Anterior cingulate cortex (tissue), 58 donors: ENCODE measurements at regions not wholly inside any gene's neighbourhood (a gene's known extent, or its start where the extent isn't known, plus 50 kb on each side); places are given as distances from the start of the nearest gene placed in this dataset.

Experiments used
- DNase-seq, 58 donors: peaks; one replicate each; lab custom pipeline; 2025; lab: John Stamatoyannopoulos, UW

DNA sequence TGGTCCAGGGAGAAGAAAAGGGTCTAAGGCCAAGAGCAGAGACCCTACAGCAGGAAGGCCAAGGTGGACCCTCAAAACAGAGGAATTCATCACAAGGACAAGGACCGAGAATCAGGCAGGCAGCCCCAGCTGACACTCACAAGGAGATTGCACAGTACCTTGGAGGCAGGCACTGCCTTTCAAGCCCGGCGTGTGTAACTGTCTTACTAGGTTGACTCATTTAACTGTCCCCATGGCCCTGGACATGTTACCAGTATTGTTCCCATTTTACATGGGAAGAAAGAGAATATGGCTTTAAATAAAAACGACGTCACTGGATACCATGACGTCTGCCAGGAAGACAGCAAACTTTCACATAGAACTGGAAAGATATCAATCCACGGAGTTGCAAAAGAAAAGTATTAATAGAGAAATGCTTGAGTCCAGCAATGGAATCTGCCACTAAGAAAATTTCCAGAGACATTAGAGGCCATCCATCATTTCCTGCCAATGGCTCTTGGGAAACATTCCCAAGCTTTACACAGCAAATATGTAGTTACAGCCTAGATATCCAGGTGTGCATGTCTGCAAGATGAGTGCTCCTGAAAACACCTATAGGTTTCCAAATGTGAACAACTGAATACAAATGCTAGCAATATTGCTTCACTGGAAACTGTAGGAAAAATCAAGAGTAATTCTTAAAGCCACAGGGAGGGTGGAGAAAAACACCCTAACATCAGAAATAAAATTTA, 111.5 kb upstream of the RPS6KA2 start:
- no peak for DNase-seq

DNA sequence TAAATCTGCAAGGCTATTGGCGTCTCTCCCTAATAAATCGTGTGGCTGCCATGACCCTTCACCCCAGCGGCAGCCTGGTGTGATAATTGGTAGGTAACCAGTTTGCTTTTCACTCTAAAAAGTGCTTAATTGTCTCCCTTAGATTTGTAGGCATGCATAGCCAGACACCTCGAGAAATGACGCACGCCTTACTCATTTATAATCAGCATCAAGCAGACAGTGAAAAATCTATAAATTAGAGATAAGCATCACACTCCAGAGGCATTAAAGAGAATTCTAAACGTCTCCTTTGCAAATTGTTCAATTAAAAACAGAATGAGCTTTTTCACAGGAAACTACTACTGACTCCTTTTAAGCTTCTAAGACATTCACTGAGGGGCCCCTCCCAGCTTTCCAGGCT, 110.2 kb upstream of the RPS6KA2 start:
- DNase-seq, result no peak

DNA sequence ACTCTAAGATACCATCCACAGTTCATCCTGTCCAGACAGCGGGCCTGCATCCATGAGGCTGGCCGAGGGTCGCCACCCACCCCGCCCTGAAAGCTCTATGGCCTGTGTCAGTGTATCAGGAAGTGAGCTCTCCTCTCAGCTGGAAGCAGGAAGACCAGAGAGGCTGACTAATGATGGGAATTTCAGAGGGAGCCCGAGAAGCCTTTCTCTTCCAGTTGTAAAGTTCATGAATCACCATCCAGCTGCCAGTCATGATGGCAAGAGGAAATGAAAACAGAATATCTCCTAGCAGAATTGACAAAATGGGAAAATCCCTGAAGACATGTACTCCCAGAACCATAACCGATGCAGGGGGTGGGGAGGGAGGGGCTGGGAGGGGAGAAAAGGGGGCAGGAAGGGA, 109.6 kb upstream of the RPS6KA2 start:
- no peak for DNase-seq

DNA sequence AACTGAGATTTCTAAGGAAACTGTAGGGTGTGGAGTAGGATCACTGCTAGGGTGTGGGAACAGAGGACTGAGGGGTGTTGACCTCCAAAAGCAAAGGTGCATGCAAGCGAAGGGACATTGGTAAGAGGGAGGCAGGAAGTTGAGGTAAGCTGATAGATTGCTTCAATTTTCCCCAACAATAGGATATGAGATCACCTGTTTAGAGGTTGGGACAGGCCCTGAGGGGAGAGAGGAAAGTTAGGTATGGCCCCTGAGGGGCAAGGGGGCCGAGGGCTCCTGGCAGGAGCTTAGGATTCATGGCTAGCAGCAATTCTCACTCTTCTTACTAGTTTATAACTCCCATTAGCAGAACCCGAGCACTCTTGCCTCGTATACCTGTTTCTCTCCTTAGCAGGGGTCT, 106.8 kb upstream of the RPS6KA2 start:
- no peak for DNase-seq

DNA sequence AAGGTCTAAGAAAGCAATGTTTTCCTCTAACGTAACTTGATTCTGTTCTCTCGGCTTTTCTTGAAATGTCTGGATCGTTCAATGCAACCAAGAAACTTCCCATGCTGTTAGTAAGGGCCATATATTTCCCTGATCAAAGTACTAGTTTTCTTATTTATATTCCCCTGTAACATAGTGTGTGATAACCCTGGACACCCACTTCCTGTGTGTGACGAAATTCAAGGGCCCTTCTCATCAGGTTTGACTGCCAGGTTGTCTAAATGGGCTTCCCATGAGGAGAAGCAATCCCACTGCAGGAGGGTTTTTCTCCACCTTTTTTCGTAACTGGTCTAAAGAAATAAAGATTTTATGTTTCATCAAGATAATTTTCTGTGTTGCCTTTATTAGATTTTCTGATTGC, 102.6 kb upstream of the RPS6KA2 start:
- DNase-seq, result no peak

DNA sequence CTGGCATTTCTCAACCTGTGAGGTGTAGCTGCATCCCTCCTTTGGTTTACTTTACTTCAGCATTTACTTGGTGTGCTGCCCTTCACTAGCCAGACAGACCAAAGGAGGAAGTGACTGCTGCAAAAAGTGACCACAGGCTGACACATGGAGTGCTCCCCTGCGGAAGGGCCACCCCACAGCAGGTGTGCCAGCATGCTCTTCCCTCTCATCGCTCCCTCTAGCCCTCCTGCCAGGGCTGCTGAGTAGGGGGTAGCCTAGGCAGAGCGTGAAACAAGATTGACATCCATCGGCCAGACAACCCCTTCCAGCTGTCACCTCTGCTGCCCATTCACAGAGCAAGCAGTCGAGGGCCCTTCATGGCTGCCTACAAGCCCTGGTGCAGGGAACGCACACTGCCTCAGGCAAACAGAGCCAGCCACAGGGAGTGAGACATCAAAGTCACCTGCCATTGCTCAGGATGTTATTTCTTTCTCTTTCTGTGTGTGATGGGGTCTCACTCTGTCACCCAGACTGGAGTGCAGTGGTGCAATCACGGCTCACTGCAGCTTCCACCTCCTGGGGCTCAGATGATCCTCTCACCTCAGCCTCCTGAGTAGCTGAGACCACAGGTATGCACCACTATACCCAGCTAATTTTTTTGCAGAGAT, 102.0 kb upstream of the RPS6KA2 start:
- no peak for DNase-seq

DNA sequence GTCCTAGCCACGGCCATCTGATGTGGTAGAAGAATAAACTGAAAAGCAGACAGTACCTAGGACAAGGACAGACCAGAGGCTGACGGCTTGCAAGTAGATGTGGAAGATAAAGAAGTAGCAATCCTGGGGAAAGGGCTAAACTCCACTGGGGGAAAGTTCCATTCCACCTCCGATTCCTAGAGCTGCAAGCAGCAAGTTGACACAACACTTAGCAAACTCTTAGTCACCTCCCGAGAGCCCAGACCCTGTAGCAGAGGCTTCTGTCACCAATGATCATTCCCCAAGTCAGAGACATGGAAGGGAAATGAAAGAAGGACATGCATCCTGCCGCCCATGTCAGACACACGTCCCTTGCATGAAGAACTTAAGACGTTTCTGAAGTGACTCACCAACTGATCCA, 99.2 kb upstream of the RPS6KA2 start:
- no peak for DNase-seq

DNA sequence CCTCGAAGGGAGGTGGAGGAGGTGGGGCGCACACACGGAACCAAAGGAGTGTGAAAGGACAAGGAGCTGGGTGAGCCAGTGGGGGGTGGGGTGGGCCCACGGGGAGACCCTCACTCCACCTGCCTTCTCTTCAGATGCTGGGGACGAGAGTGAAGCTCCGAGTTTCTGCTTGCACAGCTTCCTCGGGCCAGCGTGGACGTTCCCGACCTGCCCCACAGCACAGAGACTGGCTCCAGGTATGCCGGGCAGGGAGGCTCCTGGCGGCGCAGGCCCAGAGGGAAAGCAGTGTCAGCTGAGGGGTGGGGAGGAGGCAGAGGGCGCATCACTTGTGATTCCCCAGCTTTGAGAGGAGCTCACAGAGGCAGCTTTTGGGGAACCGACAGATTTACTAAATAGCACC, 98.5 kb upstream of the RPS6KA2 start:
- DNase-seq, result no peak

DNA sequence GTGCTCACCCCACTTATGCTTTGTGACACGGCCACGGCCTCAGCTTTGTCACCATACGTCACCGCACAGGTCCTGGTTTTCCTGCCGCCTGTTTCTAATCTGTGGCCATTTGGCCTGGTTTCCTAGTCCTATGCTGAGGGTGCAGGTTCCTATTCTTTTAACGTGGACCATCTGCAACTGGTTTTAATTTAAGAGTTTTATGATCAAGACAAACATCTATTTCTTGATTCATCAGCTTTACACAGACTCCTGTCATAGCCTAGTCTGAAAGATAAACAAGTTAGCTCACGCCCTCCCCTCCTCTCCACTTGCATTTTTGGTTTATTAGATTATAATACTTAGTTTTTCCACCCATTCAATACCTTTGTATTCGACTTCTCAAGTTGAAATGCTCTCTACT, 97.5 kb upstream of the RPS6KA2 start:
- no peak for DNase-seq

DNA sequence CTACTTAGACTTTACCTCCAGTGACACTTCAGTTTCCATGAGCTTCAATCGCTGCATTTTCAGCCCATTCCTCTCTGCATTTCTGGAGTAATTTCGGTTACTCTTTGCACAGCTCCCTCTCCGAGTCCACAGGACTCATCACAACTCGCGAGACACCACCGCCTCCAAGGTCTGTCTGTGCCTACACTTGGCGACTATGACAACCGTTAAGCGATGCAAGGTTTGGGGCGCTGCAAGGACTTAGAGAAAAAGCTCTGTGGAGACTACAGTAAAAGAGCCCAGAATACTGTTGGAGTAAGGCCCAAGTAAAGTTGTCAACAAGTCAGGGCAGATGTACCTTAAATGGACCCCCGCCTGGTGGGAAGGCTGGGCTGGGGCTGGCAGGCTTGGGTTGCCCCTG, 95.7 kb upstream of the RPS6KA2 start:
- peak in 5 of 58 donors; percentile 10 to 27 (median 20) for DNase-seq

DNA sequence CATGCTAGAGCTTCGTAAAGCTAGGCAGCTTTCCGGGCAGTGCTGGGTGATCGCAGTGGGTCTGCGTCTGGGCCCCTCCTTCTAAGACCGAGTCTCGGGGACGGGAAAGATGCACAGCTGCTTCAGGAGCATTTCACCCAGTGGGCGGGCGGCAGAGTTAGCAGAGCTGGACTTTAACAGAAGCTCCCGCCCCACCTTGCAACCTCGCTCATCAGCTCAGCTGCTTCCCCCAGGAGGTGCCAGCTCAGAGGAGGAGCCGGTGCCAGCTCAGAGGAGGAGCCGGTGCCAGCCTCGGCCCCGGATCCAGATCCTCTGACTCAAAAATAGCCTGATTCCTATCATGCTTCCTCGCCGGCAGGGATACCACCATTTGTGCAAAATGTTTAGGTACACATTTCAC, 94.5 kb upstream of the RPS6KA2 start:
- DNase-seq, result no peak

DNA sequence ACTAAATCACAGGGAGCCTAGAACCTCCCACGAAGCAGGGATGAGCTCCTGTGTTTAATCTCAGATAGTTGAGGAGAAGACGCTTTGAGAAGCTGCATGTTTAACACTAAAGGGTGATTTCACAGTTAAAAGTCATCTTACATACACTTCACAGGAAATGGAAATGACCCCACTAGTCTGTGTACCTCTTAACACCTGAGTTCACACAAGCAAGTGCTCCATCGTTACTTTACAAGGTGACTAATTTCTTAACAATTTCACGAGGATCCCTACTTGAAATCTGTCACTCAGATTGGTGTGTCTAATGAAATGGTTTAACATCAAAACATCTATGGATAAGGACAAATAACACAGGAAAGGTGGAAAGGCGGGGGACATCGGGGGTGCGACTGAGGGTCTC, 93.8 kb upstream of the RPS6KA2 start:
- DNase-seq, result no peak

DNA sequence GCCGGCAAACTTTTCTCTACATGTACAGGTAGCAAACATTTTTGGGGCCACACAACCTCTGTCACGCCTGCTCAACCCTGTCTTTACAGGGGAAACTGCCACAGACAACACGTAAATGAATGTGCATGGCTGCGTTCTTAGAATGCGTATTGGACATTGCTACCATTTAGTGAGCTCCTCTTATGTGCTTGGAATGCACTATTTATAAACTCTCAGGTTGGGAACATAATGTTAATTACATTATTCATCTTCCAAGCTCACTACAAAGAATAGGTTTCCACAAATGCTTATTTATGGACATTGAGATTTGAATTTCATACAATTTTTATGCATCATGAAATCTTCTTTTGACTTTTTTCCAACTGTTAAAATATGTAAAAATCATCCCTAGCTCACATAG, 92.0 kb upstream of the RPS6KA2 start:
- DNase-seq, result no peak

DNA sequence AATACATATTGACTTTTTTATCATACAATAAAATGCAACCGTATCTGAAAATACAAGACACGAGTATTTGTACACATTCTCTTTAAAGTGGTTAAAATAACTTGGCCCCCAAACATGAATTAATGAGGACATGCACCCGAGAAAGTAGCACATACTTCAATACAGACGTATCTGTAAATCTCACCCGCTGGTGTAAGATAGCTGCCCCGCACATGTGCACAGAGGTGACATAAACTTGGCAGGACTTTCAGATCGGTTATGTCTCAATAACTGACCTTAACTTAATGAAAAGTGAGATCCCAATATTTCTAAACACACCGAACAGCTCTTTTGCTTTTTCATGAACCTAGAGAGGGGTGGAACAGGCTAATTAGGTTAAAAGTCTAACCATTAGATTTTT, 91.5 kb upstream of the RPS6KA2 start:
- DNase-seq, result no peak

DNA sequence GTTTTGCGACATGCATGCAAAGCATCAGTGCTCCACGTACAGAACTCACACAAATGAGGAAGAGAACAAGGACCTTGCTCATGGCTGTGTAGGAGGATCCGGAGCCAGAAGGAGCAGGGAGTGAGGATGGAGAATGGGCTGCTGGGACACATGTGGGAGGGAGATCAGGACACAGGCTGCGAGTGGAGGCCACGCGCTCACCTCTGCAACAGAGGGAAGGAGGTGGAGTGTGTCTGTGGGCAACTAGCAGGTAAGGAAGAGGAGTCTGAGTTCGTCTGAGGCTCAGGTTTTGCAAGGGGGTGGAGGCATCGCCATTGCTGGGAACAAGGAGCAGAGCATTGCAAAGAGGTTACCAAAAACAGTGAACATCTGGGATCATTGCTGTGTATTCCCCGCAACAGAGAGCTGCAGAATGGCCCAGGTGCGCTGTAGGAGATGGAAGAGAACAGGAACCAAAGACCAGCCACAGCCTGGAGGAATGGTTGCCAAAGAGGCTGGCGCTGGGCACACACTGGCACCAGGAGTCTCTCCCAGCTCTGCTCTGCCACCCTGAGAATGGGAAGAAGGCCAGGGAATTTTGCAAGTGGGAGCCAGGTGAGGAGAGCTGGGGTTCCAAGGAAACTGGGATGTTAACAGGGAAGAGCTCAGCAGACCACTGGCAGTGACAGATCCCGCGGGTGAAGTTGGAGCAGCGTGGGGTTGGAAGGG, 90.0 kb upstream of the RPS6KA2 start:
- DNase-seq, result peak in 1 of 58 donors; percentile 48

DNA sequence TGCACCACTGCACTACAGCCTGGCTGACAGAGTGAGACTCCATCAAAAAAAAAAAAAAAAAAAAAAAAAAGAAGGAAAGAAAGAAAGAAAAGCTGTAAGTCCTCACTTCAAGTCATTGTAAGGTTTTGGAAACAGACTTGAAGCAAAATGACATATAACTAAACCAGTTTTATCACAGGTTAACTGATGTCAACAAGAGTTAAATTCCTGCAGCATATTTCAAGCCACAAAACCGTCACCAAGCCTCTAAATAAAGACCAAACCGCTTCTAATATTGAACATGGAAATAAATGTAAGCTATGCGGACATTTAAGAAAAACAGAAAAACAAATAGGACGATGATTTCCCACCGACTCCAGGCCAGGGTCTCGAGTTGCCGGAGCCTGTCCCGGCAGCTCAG, 88.9 kb upstream of the RPS6KA2 start:
- DNase-seq, result no peak

DNA sequence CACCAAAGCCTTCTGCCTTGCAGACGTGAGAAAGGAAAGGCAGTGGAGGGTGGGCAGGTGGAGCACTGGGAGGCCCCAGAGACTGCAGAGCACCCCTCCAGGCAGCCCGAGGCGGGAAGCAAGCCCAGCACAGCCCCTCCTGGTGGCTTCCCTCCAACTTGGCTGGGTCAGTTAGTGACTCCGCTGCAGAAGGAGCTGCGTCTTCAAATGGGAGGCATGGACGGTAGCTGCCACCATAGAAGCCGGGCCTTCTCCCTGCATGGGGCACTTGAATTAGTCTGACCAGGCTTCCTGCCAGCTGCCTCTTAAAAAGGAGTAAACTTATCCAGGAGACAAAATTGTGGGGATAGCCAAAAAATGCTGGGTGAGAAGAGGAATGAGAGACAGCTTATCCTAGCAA, 88.0 kb upstream of the RPS6KA2 start:
- DNase-seq, result peak in 24 of 58 donors; percentile 8 to 71 (median 36)

DNA sequence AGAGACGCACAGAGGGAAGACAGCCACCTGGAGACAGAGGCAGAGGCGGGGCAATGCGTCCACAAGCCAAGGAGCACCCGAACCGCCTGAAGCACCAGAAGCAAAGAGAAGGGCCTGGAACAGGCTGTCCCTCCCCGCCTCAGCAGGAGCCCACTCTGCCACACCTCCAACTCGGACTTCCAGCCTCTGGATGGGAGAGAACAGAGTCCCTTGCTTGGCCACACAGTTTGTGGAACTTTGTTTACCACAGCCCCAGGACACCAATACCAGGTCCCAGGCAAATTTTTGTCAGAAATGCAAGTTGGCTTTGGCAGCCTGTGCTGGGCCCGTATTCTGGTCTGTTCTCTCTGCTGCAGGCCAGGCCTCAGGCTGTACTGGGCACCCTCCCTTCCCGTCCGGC, 87.5 kb upstream of the RPS6KA2 start:
- peak in 1 of 58 donors; percentile 69 for DNase-seq

DNA sequence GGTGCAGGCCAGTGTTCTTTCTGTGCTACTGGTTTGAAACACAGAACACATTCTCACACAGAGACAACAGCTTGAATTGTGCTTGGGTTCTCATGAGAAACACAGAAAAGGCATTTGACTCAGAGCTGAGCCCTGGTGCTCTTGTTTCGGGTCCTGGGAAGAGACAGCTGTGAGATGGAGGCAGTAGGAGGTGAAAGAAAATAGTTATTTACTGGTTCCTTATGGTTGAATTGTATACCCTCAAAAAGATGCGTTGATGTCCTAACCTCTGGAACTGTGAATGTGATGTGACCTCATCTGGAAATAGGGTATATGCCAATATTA, 87.1 kb upstream of the RPS6KA2 start:
- DNase-seq, result no peak

DNA sequence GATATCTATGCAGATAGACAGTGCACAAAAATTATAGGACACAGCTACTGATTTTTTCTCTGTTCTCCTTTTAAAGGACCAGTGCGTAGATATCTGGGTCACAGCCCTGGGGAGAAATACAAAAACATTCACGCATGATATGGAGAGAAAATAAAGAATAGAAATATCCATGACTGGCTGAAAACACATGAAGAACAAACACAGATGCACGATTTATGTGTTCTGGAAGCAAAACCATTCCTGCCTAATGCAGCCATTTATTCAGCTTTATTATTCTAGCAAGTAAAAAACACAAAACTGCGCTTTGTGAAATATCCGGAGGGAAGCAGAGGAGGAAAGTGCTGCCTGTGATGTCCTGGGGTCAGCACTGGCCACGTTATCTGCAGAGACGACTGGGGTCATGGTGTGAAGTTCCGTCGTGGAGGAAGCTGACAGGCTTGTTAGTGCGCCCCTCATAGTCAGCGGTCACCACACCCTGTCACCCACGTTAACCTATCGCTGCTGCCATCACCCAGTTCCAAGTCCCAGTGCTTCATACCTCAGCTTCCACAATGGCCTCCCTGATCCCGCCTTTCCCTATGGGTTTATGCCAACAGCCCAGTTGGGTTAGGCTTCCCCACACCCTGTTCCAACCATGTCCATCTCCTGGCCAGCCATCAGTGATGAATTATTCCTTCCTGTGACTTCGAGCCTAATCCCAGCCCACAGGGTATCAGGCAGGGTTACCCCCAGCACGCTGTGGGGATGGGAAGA, 86.6 kb upstream of the RPS6KA2 start:
- DNase-seq, result no peak
